HCT116 (cell line): ENCODE measurements at regions not wholly inside any gene's neighbourhood (a gene's known extent, or its start where the extent isn't known, plus 50 kb on each side); places are given as distances from the start of the nearest gene placed in this dataset.

ENCODE experiments used
- ATAC-seq: fragments of 200-7000 bp; cut with Tn5 transposase; 2 replicates; pipeline ENCODE4 v1.9.1; 2020; ENCODE audit warnings: mild to moderate bottlenecking, moderate library complexity
- BruUV-seq: library from RNA; stranded (reverse); fragments of 400-500 nt; replicated peaks from 2 replicates; lab custom pipeline; 2021; lab: Mats Ljungman, UMichigan
- CTCF ChIA-PET: fragments of 300-600 bp; sonication (Branson Sonifier 250); formaldehyde crosslinking; loops from one replicate; lab custom pipeline; 2021; ENCODE audit warnings: antibody characterized with exemption; lab: Charles Lee
- POLR2A ChIA-PET: fragments of 300-600, 350-600 bp; sonication (Branson Sonifier 250); formaldehyde crosslinking; loops from one replicate; lab custom pipeline; 2021; ENCODE audit warnings: antibody characterized with exemption; lab: Charles Lee
- RAD21 ChIA-PET, 2 experiments: fragments of 300-600 bp; sonication (Branson Sonifier 250); formaldehyde crosslinking; loops; one replicate each; lab custom pipeline; 2023; ENCODE audit warnings: low total read pairs in 2 of 2; ENCODE audit not compliant: uncharacterized antibody in 2 of 2, unreplicated experiment in 2 of 2, low non-redundant PET in 1 of 2; lab: Charles Lee
- DNase-seq: peaks from one replicate; pipeline ENCODE4 v3.0.0-alpha.2; 2010; ENCODE audit warnings: low read depth, low spot score
- H2AFZ ChIP-seq: fragments of 200-600 bp; shearing (Covaris generic), sonication (generic); 2 replicates; pipeline ENCODE4 v1.6.1; 2017; ENCODE audit warnings: low read depth, mixed run types, mixed read lengths, antibody characterized with exemption, low read length; ENCODE audit not compliant: poor library complexity, severe bottlenecking
- H3K27ac ChIP-seq: 2 replicates; pipeline ENCODE4 v1.5.1; 2012; ENCODE audit warnings: low read depth, low read length
- H3K27me3 ChIP-seq: fragments of 200-600 bp; sonication (generic); 2 replicates; pipeline ENCODE4 v1.6.1; 2016; ENCODE audit warnings: mixed run types, low read length, mixed read lengths; ENCODE audit not compliant: insufficient read depth
- H3K36me3 ChIP-seq, 2 experiments: fragments of 200-500 bp in 1 of 2; fragments of 200-600 bp in 1 of 2; sonication (Bioruptor generic) in 1 of 2; sonication (generic) in 1 of 2; 2 replicates each; pipeline versions ENCODE4 v1.5.1 to v1.6.1; 2014 to 2016; ENCODE audit warnings: low read length in 2 of 2, inconsistent platforms in 1 of 2, mixed read lengths in 1 of 2, mixed run types in 1 of 2; ENCODE audit not compliant: insufficient read depth in 2 of 2, control insufficient read depth in 1 of 2
- H3K4me1 ChIP-seq, 2 experiments: fragments of 200-600 bp in 1 of 2; sonication (generic) in 1 of 2; 2 replicates each; pipeline versions ENCODE4 v1.5.1 to v1.6.1; 2012 to 2017; ENCODE audit warnings: low read length in 2 of 2, inconsistent platforms in 1 of 2, mild to moderate bottlenecking in 1 of 2, mixed read lengths in 1 of 2, mixed run types in 1 of 2, moderate library complexity in 1 of 2; ENCODE audit not compliant: insufficient read depth in 2 of 2, control insufficient read depth in 1 of 2
- H3K4me2 ChIP-seq: fragments of 200-600 bp; sonication (generic); 2 replicates; pipeline ENCODE4 v1.6.1; 2017; ENCODE audit warnings: mixed run types, low read length, mixed read lengths
- H3K4me3 ChIP-seq, 2 experiments: fragments of 200-600 bp in 1 of 2; sonication (generic) in 1 of 2; replicated peaks in 1 of 2; 2 replicates each; pipeline ENCODE4 v1.5.1; 2011 to 2016; ENCODE audit warnings: low read length in 2 of 2, control low read depth in 1 of 2, low read depth in 1 of 2, mild to moderate bottlenecking in 1 of 2, mixed read lengths in 1 of 2, mixed run types in 1 of 2
- H3K79me2 ChIP-seq: fragments of 200-600 bp; sonication (generic); 2 replicates; pipeline ENCODE4 v1.6.1; 2017; ENCODE audit warnings: mild to moderate bottlenecking, mixed run types, low read length, moderate library complexity, mixed read lengths; ENCODE audit not compliant: insufficient read depth
- H3K9ac ChIP-seq: fragments of 200-600 bp; sonication (generic); 2 replicates; pipeline ENCODE4 v1.6.1; 2016; ENCODE audit warnings: low read length, mixed read lengths
- H3K9me2 ChIP-seq: fragments of 200-600 bp; sonication (generic), shearing (Covaris generic); 2 replicates; pipeline ENCODE4 v1.6.1; 2017; ENCODE audit warnings: mixed run types, mild to moderate bottlenecking, moderate library complexity; ENCODE audit not compliant: insufficient read depth
- H3K9me3 ChIP-seq, 2 experiments: fragments of 200-500 bp in 1 of 2; fragments of 200-600 bp in 1 of 2; sonication (Bioruptor generic) in 1 of 2; sonication (generic) in 1 of 2; 2 replicates each; pipeline ENCODE4 v1.6.1; 2014 to 2017; ENCODE audit warnings: low read length in 2 of 2, mixed read lengths in 2 of 2, inconsistent platforms in 1 of 2, low read depth in 1 of 2, mild to moderate bottlenecking in 1 of 2, mixed run types in 1 of 2, moderate library complexity in 1 of 2; ENCODE audit not compliant: control insufficient read depth in 1 of 2, insufficient read depth in 1 of 2
- H4K20me1 ChIP-seq: fragments of 200-600 bp; sonication (generic), shearing (Covaris generic); 2 replicates; pipeline ENCODE4 v1.6.1; 2017; ENCODE audit warnings: mixed run types, mild to moderate bottlenecking, moderate library complexity; ENCODE audit not compliant: insufficient read depth
- ATF3 ChIP-seq: IDR thresholded peaks from 2 replicates; pipeline ENCODE4 v1.6.1; 2012
- CBX3 ChIP-seq: IDR thresholded peaks from 2 replicates; pipeline ENCODE4 v1.6.1; 2012; ENCODE audit warnings: low read depth
- CEBPB ChIP-seq: IDR thresholded peaks from 2 replicates; pipeline ENCODE4 v1.6.1; 2012; ENCODE audit warnings: low read depth
- ELF1 ChIP-seq: IDR thresholded peaks from 2 replicates; pipeline ENCODE4 v1.6.1; 2012; ENCODE audit warnings: low read depth, borderline replicate concordance
- JUND ChIP-seq: IDR thresholded peaks from 2 replicates; pipeline ENCODE4 v1.6.1; 2012
- POLR2A ChIP-seq: IDR thresholded peaks from 2 replicates; pipeline ENCODE4 v1.7.0; 2011; ENCODE audit warnings: borderline replicate concordance; ENCODE audit not compliant: insufficient read depth, insufficient read length; ENCODE audit errors: extremely low read depth
- RAD21 ChIP-seq: IDR thresholded peaks from 2 replicates; pipeline ENCODE4 v1.6.1; 2012; ENCODE audit warnings: low read depth, mild to moderate bottlenecking
- REST ChIP-seq: IDR thresholded peaks from 2 replicates; pipeline ENCODE4 v1.6.1; 2012; ENCODE audit warnings: low read depth
- SIN3A ChIP-seq: IDR thresholded peaks from 2 replicates; pipeline ENCODE4 v1.6.1; 2012; ENCODE audit warnings: low read depth
- SRF ChIP-seq: IDR thresholded peaks from 2 replicates; pipeline ENCODE4 v1.6.1; 2012; ENCODE audit warnings: low read depth
- YY1 ChIP-seq: IDR thresholded peaks from 2 replicates; pipeline ENCODE4 v1.6.1; 2011; ENCODE audit warnings: low read length, low read depth, moderate library complexity, mild to moderate bottlenecking; ENCODE audit not compliant: insufficient replicate concordance; ENCODE audit errors: extremely low read depth
- intact Hi-C: fragments of 100-400 bp; cut with micrococcal nuclease; formaldehyde crosslinking; loops from 2 replicates; pipeline ENCODE4 v1.10.0; 2022

- Histone ChIP-seq H3K27me3 (no peaks in the 10 kb centered on the region), H3K4me1 (peaks cover 23 to 43% of the 10 kb centered on the region in 2 experiments), H3K4me3 (no peak overlapping the region), H3K79me2 (no peaks in the 10 kb centered on the region), H3K36me3 (no peaks in the 10 kb centered on the region), H2AFZ (peak overlapping the region; percentile 54), H3K9me3 (no peaks in the 10 kb centered on the region)
- ChIA-PET RAD21 (no interaction called here), CTCF (interaction anchor here (1.3 kb wide), 1 partner anchor 172 kb away, joined by 4 read pairs; no protein-coding TSS in a partner anchor), POLR2A (no interaction called here)
- ATAC-seq = peak; percentile 33; the same call in 1 of the 2 replicates
- peak; percentile 28 for DNase-seq
- intact Hi-C loops = no loop called here
- TF ChIP-seq ATF3 (no peak), CEBPB (peak; percentile 47; the same call in 1 of the 2 replicates)
- TF ChIP-seq, all 23 proteins: peak for 1
- H4K20me1 ChIP-seq = no peaks in the 10 kb centered on the region
- peak overlapping the region; percentile 48 for H3K27ac ChIP-seq
- H3K9ac ChIP-seq = peak overlapping the region; percentile 27; the same call in 1 of the 2 replicates
- BruUV-seq = no TSS peak
- H3K4me2 ChIP-seq = peak overlapping the region; percentile 53
- H3K9me2 ChIP-seq = no peaks in the 10 kb centered on the region
Measured at GRCh38 chr6:133741375-133741861, 147.5 kb upstream of the TCF21 start.

- peak overlapping the region; percentile 64 for H2AFZ ChIP-seq
- DNase-seq (no peak), ATAC-seq (no peak)
- ChIA-PET RAD21 (no interaction called here), POLR2A (no interaction called here), CTCF (no interaction called here)
- no peak overlapping the region for H3K9ac ChIP-seq
- no peak for TF ChIP-seq CBX3
- TF ChIP-seq JUND = no peak
- no peak for TF ChIP-seq RAD21
- no peak for TF ChIP-seq POLR2A
- TF ChIP-seq SIN3A = no peak
- no peak for TF ChIP-seq REST
- no peak for TF ChIP-seq YY1
- TF ChIP-seq ELF1 = no peak
- TF ChIP-seq SRF = no peak
- H3K9me2 ChIP-seq = no peaks in the 10 kb centered on the region
- no peaks in the 10 kb centered on the region for H3K9me3 ChIP-seq
- no peak overlapping the region for H3K4me3 ChIP-seq
- H3K79me2 ChIP-seq = no peaks in the 10 kb centered on the region
- H3K4me2 ChIP-seq = no peak overlapping the region
- peaks cover 25 to 51% of the 10 kb centered on the region in 2 experiments for H3K4me1 ChIP-seq
- H4K20me1 ChIP-seq = no peaks in the 10 kb centered on the region
- H3K27ac ChIP-seq = no peak overlapping the region; the same call in 1 of the 2 replicates
- no peaks in the 10 kb centered on the region for H3K36me3 ChIP-seq
- BruUV-seq = no TSS peak
- intact Hi-C loops = no loop called here
- H3K27me3 ChIP-seq = no peaks in the 10 kb centered on the region
Measured at GRCh38 chr6:133743621-133744020, 145.3 kb upstream of the TCF21 start.
